ENCODE measurements at regions not wholly inside any gene's neighbourhood (a gene's known extent, or its start where the extent isn't known, plus 50 kb on each side); places are given as distances from the start of the nearest gene placed in this dataset.
A peak's percentile ranks its signal among the peaks of the same experiment; 100 is the strongest.
"Not testable (repeated sequence)": the region's sequence is repeated elsewhere in the genome, so short reads cannot be mapped to it uniquely, and the experiment has no call there.

DNA sequence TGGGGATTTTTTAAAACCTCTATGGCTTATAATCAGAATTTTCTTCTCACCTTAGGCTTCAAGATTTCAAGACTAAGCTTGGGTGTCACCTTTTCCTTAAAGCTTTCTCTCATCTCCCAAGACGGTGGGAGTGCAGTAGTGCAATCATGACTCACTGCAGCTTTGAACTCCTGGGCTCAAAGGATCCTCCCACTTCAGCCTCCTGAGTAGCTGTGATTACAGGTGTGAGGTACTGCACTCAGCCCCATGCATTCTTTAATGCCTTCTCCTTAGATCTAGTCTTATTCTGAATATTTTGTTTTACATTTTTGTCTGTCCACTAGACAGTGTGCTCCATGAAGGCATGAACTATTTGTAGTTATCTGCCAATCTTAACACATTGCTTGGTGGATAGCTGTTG is 55.7 kb upstream of the FAT3 start:
- no peak for DNase-seq

DNA sequence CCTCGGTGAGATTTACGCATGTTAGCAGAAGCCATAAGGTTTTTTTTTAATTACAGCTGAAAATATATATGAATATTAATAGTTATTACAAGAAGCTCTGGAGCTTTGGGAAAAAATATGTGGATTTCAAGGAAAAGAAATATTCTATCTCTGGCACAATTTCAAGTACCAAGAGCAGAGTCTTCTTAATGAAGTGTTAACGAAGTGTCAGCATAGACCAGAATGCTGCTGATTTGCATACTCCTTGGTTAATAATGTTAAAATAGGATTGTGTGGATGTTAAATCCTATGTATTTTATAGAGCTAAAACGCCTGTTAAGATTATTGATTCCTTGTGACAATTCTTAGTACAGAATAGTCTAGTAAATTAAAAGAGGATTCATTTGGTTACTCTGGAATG is 57.0 kb upstream of the FAT3 start:
- no peak for DNase-seq

DNA sequence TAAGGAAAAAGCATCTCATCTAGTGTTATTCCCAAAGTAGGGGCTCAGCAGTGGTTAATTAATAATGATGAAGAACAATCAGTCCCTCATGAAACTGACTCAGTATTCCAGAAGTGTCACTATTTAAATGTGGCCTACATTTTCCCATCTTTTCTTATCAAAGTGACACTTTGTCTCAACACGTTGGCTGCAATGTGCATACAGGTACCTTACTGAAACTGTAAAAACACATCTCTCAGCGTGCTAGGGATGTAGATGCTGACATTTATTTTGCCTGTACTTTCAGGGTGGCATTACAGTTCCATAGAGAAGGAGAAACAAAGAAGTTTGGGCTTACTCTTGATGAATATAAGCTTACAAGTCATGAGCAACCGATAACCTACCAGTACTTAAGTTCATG is 58.3 kb upstream of the FAT3 start:
- DNase-seq, result no peak

DNA sequence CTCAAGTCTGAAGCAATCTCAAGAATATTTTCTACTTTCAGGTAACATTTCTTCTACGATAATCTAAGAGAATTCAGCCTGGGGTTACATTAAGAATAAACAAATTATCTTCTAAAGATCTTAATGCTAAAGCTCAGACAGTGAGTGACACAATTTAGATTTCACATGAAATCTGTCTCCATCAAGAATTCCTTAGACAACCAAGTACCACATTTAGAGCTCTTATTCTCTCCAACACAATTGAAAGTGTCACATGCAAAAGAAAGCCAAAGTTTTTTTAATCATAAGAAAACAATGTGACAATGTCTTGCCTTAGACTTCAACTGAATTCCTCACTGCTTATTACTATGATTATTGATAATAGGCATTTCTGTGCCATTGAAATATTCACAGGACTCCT is 60.7 kb upstream of the FAT3 start:
- no peak for DNase-seq

DNA sequence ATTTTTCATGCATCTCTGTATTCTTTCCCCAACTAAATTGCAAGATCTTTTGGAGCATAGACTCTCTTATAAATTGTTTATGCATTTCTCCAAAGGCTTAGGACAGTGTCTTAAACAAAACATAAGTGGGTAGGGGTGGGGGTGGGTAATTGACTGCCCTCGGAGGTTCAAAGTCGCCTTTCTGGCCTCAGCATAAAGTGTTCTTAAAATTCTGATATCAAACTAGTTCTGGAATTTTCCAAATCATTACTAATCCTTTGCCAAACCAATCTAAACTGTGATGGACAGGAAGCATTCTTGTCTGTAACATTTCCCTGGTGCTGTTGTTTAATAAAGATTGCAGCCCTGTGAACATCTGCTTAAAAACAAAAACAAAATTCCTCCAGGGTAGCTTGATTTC is 61.8 kb upstream of the FAT3 start:
- DNase-seq, result no peak

DNA sequence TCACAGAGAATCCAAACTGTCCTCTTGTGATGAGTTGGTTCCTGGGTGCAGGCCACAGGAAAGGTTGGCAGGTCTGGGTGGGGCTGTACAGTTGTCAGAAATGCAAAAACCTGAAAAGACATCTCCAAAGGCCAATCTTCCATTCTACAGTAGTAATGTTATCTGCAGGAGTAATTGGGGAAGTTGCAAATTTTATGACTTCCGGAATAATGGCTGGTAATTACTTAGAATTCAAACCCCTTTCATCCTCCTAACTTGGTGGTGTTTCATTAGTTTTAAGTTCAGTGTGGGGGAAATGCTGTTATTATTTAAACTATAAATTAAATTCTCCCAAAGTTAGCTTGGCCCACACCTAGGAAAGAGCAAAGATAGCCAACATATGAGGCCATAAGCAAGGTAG is 64.7 kb upstream of the FAT3 start:
- DNase-seq, result no peak

DNA sequence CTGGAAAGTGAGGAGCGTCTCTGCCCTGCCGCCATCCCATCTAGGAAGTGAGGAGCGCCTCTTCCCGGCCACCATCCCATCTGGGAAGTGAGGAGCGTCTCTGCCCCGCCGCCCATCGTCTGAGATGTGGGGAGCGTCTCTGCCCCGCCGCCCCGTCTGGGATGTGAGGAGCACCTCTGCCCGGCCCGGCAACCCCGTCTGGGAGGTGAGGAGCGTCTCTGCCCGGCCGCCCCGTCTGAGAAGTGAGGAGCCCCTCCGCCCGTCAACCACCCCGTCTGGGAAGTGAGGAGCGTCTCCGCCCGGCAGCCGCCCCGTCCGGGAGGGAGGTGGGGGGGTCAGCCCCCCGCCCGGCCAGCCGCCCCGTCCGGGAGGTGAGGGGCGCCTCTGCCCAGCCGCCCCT is 67.2 kb upstream of the FAT3 start:
- not testable (repeated sequence) for DNase-seq

DNA sequence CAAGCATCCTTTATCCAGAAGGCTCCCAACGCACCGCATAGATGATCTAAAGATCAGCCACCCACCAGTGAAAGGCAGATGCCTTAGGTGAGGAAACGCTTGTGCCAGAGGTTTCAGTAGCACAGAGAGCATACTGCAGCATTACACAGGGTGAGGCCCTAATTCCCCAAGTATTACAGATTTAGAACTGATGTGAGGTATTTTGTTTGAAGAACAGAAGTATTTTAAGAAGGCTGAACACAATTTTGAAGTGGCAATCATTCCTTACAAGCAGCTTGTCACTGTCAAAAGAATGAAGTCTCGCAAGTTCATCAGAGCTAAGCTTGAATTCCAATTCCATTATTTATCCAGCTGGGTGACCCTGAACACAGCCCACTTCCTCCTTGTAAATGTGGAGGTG is 70.0 kb upstream of the FAT3 start:
- no peak for DNase-seq

DNA sequence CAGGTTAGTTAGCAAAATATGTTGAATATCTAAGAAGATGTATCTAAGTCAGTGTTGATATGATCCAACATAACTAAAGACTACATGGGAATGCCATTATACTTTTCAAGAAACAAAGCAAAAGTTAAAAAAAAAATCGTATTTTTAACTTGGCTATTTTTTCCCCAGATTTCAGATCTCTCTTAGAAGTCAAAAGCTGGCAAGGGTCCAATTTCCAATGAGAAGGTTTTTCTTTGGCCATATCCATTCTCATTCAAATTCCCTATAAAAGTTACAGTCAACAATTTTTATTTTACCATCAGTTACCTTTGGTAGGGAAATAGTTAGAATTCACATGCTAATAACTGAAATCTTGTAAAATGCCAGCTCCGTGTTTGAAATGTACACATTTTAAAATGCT is 70.5 kb upstream of the FAT3 start:
- no peak for DNase-seq

DNA sequence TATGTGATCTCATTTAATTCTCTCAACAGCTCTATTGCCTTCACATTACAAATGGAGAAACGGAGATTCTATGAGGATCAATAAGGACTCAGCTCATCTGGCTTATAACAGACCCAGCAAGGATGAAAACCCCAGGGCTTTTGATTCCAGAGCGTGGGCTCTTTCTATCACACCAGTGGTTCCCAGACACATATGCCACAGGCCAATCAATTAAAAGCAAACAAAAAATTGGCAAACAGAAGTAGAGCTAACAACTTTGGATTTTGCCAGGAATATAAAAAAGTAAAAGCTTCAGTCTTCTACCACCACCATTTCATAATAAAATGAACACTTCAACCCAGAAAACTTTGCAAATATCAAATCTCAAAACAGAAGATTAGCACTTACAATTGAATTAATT is 71.1 kb upstream of the FAT3 start:
- peak; percentile 71 for DNase-seq

DNA sequence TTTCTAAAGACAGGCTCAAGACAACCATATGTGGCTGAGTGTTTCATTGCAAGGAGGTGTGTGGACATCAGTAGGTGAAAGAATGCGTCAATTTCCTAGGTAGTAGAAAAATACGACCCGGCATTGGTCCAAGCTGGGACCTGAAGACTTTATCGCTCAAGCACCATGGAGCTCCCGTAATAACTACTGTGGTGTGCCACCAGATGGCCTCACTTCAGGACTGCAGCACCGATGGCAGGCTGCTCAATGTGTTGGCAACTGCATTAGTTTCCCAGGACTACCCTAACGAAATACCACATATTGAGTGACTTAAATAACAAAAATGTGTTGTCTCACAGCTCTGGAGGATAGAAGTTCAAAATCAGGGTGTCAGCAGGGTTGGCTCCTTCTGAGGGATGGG is 72.4 kb upstream of the FAT3 start:
- DNase-seq, result peak; percentile 43

DNA sequence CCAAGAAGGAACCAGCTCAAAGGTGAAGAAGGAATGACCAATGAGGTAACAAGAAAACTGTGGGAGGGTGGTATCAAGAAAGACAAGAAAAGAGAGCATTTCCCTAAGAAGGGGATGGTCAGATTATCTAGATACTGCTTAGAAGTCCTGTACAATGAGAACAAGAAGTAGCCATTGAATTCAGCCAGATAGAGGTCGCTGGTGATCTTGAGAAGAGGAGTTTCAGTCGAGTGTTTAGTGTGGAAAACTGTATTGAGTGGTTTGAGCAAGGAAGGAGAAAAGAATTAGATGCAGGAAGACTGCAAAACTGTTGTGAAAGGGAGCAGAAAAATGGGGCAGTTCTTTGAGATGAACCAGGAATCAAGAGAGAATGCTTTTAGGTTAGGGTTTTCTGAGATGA is 74.6 kb upstream of the FAT3 start:
- no peak for DNase-seq

DNA sequence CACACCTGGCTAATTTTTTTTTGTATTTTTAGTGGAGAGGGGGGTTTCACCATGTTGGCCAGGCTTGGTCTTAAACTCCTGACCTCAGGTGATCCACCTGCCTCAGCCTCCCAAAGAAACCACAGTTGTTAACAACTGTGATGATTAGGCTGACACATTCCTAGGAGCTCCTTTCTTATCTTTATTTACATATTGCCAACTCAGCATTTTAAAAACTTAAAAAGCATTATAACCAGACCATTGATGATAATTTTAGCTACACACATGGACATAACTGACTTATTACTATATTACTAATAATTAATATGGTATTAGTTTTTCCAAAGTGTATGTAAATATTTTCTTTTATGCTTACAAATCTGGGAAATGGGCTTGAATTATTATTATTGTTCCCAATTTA is 82.9 kb upstream of the FAT3 start:
- no peak for DNase-seq

DNA sequence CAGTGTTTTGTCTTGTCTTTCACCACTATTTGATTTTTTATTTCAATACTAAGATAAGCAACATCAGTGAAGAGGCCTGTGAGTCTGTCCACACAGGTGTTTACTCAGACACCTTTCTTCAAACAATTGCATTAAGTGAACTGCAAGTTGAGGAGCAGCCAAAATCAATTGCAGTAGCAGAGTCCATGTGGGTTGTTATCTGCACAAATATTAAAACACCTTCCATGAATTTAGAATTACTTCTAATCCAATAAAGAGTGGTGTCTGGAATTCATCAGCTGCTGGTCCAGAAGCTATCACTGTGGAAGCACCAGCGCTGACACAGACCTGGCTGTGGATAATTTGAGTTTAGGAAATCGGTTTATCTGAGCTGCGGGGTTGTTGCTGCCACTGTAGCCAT is 83.5 kb upstream of the FAT3 start:
- no peak for DNase-seq

DNA sequence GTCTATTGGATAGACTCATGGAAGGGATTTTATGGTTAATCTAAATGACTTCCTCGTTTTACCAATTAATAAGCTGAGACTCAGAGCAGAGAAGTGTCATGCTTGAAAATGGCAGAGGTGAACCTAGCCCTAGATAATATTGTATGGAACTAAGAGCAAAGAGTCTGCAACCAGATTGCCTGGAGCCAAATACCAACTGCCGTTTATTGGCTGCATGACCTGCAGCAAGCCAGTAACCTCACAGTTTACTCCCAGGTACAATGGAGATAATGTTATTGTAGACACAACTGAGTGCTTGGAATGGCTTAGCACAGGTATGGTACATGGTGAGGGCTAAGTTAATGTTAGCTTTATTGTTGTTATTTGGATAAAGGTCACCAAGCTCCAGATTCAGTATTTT is 84.6 kb upstream of the FAT3 start:
- no peak for DNase-seq

DNA sequence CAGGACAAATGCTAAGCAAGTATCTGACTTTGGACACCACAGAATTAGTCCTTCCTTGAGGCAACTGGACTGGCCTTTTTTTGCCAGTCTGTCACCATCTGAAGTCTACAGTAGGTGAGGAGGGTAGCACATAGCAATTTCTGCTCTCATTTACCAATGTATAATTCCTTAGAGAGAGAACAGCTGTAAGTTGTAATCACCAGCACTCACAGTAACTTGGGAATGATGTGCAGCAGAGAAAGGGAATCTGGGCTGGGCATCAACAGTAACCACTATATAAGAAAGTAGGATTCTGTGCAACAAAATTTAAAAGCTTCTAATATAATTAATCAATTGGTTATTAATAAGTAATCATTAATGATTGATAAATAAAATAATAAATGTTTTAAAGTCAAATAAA is 86.3 kb upstream of the FAT3 start:
- no peak for DNase-seq

DNA sequence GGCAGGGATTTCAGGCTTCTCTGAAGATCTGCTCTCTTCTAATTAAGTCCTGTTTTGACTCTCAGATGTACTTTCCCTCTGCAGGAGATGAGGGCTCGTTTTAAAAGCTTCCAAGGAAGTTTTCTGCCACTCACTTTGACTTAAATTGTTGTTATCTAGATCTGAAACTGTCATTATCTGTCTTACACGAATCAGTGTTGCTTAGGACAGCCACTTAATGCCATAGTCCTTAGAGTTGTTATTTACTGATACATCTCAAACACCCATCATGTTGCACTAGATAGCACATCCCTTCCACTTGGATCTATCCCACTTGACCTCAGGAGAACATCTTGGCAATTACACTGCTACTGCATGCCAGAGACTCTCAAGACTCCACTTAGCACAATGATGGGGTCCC is 86.9 kb upstream of the FAT3 start:
- DNase-seq, result no peak

DNA sequence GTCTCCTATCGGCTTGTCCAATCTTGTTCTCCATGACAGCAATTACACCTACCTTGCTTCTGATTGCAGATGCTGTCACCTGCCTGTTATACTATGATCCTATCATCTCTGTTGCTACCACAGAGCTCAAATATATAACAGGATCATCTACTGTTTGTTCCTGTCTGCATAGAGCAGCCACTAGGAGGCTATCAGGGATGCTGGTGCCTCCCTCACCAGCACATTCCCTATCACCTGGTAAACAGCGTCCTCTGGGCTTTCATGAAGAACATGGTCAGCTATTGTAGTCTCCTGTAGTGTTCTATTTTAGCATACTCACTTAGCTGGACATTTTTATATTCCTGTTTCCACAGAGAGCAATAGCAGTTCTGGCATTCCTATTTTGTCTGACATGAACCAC is 87.8 kb upstream of the FAT3 start:
- DNase-seq, result no peak

DNA sequence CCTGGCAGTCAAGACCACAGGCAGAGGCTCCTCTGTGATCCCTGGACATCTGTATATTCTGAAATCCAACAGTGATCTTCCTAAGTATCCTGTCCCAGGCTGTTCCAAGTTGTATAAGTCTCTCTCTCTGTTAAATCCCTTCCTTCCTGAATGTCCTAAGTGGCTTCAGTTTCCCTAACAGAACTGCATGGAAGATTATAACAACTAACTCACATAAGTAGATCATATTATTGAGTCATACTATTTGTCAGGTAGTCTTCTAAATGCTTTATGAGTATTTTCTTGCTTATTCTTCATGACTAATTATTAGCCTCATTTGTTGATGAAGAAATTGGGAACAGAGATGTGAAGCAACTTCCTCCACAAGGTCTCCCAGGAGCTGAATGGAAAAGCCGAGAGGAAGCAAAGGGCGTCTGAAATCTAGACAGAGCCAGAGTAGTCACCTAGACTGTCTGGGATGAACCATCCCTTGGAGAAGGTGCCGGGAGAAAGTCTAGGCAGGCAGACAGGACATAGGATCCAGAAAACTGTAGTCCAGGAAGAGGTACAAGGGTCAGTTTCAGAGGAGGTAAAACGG is 93.2 kb upstream of the FAT3 start:
- DNase-seq, result no peak

DNA sequence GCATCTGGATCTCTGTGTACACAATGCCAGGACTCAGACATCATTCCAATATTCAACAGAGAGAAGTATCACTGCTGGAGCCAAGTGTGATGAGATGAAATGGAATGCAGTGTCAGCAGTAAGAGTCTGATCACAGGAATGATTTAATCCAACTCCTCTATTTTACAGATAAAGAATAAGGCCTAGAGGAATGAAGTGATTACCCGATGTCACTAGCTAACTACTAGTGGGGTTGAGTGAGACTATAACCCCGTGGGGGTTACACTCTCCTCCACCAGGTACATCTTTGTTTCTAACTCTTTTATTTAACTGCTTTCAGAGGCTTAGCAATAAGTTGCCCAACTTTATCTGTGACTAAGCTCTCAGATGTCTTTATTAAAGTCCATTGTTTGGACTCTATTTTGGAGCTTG is 94.2 kb upstream of the FAT3 start:
- no peak for DNase-seq

DNA sequence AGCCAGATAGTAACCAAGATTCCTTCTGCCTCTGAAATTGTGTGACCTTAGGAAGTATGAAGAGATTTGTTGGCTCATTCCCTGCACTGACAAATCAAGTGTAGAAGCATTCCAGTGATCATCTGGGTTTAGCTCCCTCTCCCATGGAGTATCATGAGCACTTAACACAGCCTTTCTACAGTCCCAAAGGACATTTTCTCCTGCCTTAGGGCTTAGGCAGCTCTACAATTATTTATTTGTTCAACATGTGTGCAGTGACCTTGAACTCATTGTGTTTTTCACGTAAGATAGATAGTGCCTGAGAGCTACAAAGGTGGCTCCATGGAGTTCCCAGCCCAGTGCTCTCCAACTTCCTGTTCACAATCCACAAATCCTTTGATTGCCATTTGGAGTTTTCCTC is 94.8 kb upstream of the FAT3 start:
- no peak for DNase-seq

DNA sequence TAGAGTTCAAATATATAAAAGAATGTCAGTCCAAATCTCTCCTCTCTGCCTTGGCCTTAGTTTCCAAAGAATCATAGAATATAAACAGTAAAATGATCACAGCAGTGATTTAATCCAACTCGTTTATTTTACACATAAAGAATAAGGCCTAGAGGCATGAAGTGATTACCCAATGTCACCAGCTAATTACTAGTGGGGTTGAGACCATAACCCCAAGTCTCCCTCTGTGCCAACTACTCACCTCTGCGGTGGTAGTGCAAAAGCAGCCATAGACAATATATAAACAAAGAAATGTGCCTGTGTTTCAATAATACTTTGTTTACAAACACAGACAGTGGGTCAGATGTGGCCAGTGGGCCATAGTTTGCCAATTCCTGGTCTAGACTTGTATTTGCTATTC is 96.6 kb upstream of the FAT3 start:
- DNase-seq, result no peak

DNA sequence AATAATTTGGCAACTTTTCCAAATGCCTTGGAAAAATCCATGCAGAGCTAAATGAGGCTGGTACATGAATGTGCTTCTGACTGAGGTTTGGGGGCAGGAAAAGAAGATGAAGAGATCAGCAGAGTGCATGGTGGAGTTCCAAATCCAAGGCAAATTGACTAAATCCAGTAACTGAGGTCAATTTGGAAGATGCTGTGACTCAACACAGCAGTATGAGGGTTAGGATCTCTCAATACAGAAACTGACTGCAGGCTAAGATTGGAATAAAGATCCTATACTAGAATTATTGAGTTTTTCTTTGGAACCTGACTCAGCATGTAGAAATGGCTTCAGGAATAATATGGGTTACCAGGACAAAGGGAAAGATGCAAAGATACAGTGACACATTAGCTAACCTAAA is 99.3 kb upstream of the FAT3 start:
- DNase-seq, result no peak

DNA sequence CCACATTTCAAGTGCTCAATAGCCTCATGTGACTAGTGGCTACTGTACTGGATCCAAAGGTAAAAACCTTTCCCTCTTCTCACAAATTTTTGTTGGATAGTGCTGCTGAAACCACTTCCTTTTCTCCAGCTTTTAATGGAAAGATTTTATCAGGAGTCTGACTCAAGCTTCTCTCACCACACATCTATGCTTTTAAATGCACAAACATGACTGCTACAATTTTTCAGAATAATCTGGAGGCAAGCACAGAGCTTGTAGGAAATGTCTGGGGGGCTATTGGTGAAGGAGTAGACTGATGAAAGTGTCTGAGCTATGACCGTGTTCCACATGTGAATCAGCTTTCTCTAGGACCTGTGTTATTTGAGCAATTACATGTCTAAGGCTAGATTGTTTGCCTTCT is 101.1 kb upstream of the FAT3 start:
- DNase-seq, result no peak

DNA sequence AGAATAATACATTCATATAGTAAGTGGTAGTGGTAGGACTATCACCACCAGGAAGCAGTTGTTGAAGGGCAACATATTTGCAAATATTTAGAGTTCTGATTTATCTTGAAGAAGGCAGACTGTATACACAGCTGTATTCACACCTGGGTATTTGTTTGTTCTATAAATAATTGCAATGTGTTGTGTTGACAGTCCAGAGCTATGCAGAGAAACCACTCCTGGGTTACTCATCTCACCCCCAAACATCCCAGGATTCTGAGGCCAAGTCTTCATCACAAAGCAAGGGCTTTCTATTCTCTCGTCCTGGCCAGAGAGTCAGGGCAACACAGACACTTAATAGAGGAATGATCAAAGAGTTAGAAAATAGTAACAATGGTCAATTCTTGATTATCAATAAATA is 102.1 kb upstream of the FAT3 start:
- no peak for DNase-seq

DNA sequence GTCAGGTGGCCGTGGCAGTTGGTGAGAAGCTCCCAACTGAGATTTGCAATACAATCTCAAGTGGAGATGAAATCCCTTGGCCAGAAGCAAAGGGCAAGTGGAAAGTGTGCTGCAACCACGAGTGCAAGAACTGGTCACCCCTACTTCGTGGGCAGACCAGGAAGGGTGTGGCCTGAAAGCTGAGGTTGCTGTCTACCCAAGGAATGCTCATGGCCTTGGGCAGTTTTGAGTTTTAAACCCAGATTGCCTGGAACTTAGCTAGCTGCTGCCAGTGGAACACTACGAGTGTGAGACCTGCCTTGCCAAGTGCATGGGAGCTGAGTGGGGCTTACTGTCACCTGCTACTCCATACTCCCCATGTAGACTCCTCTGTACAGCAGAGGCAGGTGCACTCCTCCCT is 113.3 kb upstream of the FAT3 start:
- DNase-seq, result no peak
